Activated CD4-positive, alpha-beta memory T cell treated with anti-CD3 and anti-CD28 coated beads, Interleukin-2, amount 10 ng/mL, durations not matched to agents 7 days and 5 days (primary cell): ENCODE measurements at regions not wholly inside any gene's neighbourhood (a gene's known extent, or its start where the extent isn't known, plus 50 kb on each side); places are given as distances from the start of the nearest gene placed in this dataset.

ENCODE experiments used
- CTCF ChIA-PET: fragments of 350-600 bp; sonication (Branson Sonifier 250); formaldehyde crosslinking; loops from one replicate; lab custom pipeline; 2021; ENCODE audit warnings: antibody characterized with exemption, inconsistent platforms; lab: Charles Lee
- POLR2A ChIA-PET: fragments of 350-600 bp; sonication (Branson Sonifier 250); formaldehyde crosslinking; loops from one replicate; lab custom pipeline; 2021; ENCODE audit warnings: antibody characterized with exemption; lab: Charles Lee
- DNase-seq: peaks from one replicate; pipeline ENCODE4 v3.0.0-alpha.2; 2020
- H3K27ac Mint-ChIP-seq: one replicate; pipeline ENCODE4 v1.8.0; 2021; ENCODE audit warnings: mild to moderate bottlenecking, mixed read lengths
- H3K27me3 Mint-ChIP-seq: one replicate; pipeline ENCODE4 v1.8.0; 2021; ENCODE audit warnings: mixed read lengths
- H3K36me3 Mint-ChIP-seq: one replicate; pipeline ENCODE4 v1.8.0; 2021; ENCODE audit warnings: low read depth, mixed read lengths
- H3K4me1 Mint-ChIP-seq: one replicate; pipeline ENCODE4 v1.8.0; 2021; ENCODE audit warnings: mixed read lengths
- H3K4me3 Mint-ChIP-seq: one replicate; pipeline ENCODE4 v1.8.0; 2021; ENCODE audit warnings: mild to moderate bottlenecking, mixed read lengths
- H3K9me3 Mint-ChIP-seq: one replicate; pipeline ENCODE4 v1.8.0; 2021; ENCODE audit warnings: mixed read lengths

GRCh38 chr2:95539290-95539689 is 52.5 kb upstream of the TRIM43 start:
- DNase-seq: no peak
- Mint-ChIP-seq H3K9me3 (peaks cover 4% of the 10 kb centered on the region), H3K36me3 (peaks cover 4% of the 10 kb centered on the region), H3K27me3 (peaks cover 6% of the 10 kb centered on the region), H3K4me3 (no peak overlapping the region), H3K4me1 (peaks cover 17% of the 10 kb centered on the region), H3K27ac (no peak overlapping the region)
- ChIA-PET CTCF (no interaction called here), POLR2A (no interaction called here)

- no peak for DNase-seq
- H3K4me1 Mint-ChIP-seq: peaks cover 17% of the 10 kb centered on the region
- peaks cover 4% of the 10 kb centered on the region for H3K36me3 Mint-ChIP-seq
- POLR2A ChIA-PET: no interaction called here
- H3K27me3 Mint-ChIP-seq: peaks cover 6% of the 10 kb centered on the region
- peak overlapping the region; percentile 6 for H3K27ac Mint-ChIP-seq
- H3K9me3 Mint-ChIP-seq: peaks cover 4% of the 10 kb centered on the region
- H3K4me3 Mint-ChIP-seq: no peak overlapping the region
- CTCF ChIA-PET: no interaction called here
These were observed 52.0 kb upstream of the TRIM43 start for GRCh38 chr2:95539836-95540235.
